Astrocyte (in vitro differentiated cells and primary cell): ENCODE measurements at regions not wholly inside any gene's neighbourhood (a gene's known extent, or its start where the extent isn't known, plus 50 kb on each side); places are given as distances from the start of the nearest gene placed in this dataset.
"Not testable (repeated sequence)": the region's sequence is repeated elsewhere in the genome, so short reads cannot be mapped to it uniquely, and the experiment has no call there.

Source experiments
- DNase-seq: peaks from one replicate; pipeline ENCODE4 v3.0.0-alpha.2; 2010; ENCODE audit warnings: low read depth
- FAIRE-seq: peaks from 2 replicates; lab custom pipeline; 2011; peaks lifted over from hg19 to GRCh38; lab: Jason Lieb, UNC
- H2AFZ ChIP-seq: 2 replicates; pipeline ENCODE4 v1.6.0; 2012; ENCODE audit warnings: low read depth, low read length, inconsistent platforms
- H3K27ac ChIP-seq: 2 replicates; pipeline ENCODE4 v1.5.1; 2011; ENCODE audit warnings: low read depth, low read length, inconsistent platforms
- H3K27me3 ChIP-seq: 2 replicates; pipeline ENCODE4 v1.6.0; 2011; ENCODE audit warnings: low read length, inconsistent platforms; ENCODE audit not compliant: insufficient read depth
- H3K36me3 ChIP-seq: 2 replicates; pipeline ENCODE4 v1.5.1; 2011; ENCODE audit warnings: low read length, inconsistent platforms; ENCODE audit not compliant: insufficient read depth
- H3K4me1 ChIP-seq: 2 replicates; pipeline ENCODE4 v1.5.1; 2011; ENCODE audit warnings: low read length, inconsistent platforms; ENCODE audit not compliant: insufficient read depth
- H3K4me2 ChIP-seq: 2 replicates; pipeline ENCODE4 v1.6.0; 2012; ENCODE audit warnings: low read length, inconsistent platforms
- H3K4me3 ChIP-seq: 2 replicates; pipeline ENCODE4 v1.5.1; 2011; ENCODE audit warnings: low read depth, mild to moderate bottlenecking, low read length, inconsistent platforms; ENCODE audit not compliant: insufficient read depth
- H3K79me2 ChIP-seq: 2 replicates; pipeline ENCODE4 v1.6.0; 2012; ENCODE audit warnings: mild to moderate bottlenecking, low read length, inconsistent platforms; ENCODE audit not compliant: insufficient read depth
- H3K9ac ChIP-seq: 2 replicates; pipeline ENCODE4 v1.6.0; 2012; ENCODE audit warnings: mild to moderate bottlenecking, low read length, inconsistent platforms
- H3K9me3 ChIP-seq: 2 replicates; pipeline ENCODE4 v1.5.1; 2012; ENCODE audit warnings: low read depth, mild to moderate bottlenecking, low read length, inconsistent platforms; ENCODE audit not compliant: insufficient read depth
- H4K20me1 ChIP-seq: 2 replicates; pipeline ENCODE4 v1.6.0; 2012; ENCODE audit warnings: low read length, inconsistent platforms; ENCODE audit not compliant: insufficient read depth
- H3K27ac Mint-ChIP-seq: one replicate; pipeline ENCODE4 v1.8.0; 2021; ENCODE audit warnings: mild to moderate bottlenecking, mixed read lengths; ENCODE audit not compliant: unreplicated experiment
- H3K27me3 Mint-ChIP-seq: one replicate; pipeline ENCODE4 v1.8.0; 2021; ENCODE audit warnings: low read depth, mixed read lengths; ENCODE audit not compliant: unreplicated experiment
- H3K36me3 Mint-ChIP-seq: one replicate; pipeline ENCODE4 v1.8.0; 2021; ENCODE audit warnings: low read depth, mixed read lengths; ENCODE audit not compliant: unreplicated experiment
- H3K4me1 Mint-ChIP-seq: one replicate; pipeline ENCODE4 v1.8.0; 2021; ENCODE audit warnings: low read depth, mixed read lengths; ENCODE audit not compliant: unreplicated experiment
- H3K4me3 Mint-ChIP-seq: one replicate; pipeline ENCODE4 v1.8.0; 2021; ENCODE audit warnings: mild to moderate bottlenecking, moderate library complexity, mixed read lengths; ENCODE audit not compliant: unreplicated experiment
- H3K9me3 Mint-ChIP-seq: one replicate; pipeline ENCODE4 v1.8.0; 2021; ENCODE audit warnings: mild to moderate bottlenecking, mixed read lengths; ENCODE audit not compliant: unreplicated experiment
- EZH2 ChIP-seq: IDR thresholded peaks from 2 replicates; pipeline ENCODE4 v1.6.1; 2012; ENCODE audit warnings: mild to moderate bottlenecking, low read length, inconsistent platforms; ENCODE audit not compliant: insufficient read depth
- TF ChIP-seq, protein P1 (sequence below): IDR thresholded peaks from 2 replicates; pipeline ENCODE4 v1.5.1; 2011; ENCODE audit warnings: low read depth, mild to moderate bottlenecking, inconsistent platforms, low read length, moderate library complexity; ENCODE audit not compliant: insufficient read depth

DNA sequence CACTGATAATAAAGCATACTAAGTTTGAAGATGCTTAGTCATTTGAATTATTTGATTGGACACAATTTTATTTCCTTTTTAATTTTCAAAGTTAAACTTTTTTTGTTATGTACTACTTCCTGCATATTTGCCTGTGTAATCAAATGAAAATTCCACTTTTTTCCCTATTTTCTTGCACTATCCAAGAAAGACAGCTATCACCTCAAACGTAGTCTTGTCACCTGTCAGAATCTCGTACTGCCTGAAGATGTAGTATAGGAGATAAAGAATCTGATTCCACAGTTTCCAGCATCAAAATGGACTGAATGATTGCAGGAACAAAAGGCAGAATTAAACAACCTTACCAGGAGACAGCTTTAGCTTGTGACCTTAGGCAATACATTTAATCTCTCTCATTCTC lies 818.8 kb downstream of the MAT2B start:
- H3K9ac ChIP-seq = no peak overlapping the region
- no peaks in the 10 kb centered on the region for H3K27me3 ChIP-seq
- no peak for FAIRE-seq
- Mint-ChIP-seq H3K36me3 (peaks cover 2% of the 10 kb centered on the region), H3K4me1 (no peaks in the 10 kb centered on the region), H3K9me3 (peaks cover 19% of the 10 kb centered on the region), H3K4me3 (no peak overlapping the region), H3K27me3 (no peaks in the 10 kb centered on the region), H3K27ac (no peak overlapping the region)
- no peak for DNase-seq
- TF ChIP-seq, protein P1, sequence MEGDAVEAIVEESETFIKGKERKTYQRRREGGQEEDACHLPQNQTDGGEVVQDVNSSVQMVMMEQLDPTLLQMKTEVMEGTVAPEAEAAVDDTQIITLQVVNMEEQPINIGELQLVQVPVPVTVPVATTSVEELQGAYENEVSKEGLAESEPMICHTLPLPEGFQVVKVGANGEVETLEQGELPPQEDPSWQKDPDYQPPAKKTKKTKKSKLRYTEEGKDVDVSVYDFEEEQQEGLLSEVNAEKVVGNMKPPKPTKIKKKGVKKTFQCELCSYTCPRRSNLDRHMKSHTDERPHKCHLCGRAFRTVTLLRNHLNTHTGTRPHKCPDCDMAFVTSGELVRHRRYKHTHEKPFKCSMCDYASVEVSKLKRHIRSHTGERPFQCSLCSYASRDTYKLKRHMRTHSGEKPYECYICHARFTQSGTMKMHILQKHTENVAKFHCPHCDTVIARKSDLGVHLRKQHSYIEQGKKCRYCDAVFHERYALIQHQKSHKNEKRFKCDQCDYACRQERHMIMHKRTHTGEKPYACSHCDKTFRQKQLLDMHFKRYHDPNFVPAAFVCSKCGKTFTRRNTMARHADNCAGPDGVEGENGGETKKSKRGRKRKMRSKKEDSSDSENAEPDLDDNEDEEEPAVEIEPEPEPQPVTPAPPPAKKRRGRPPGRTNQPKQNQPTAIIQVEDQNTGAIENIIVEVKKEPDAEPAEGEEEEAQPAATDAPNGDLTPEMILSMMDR = no peak
- TF ChIP-seq EZH2 = no peak
- no peaks in the 10 kb centered on the region for H4K20me1 ChIP-seq
- no peaks in the 10 kb centered on the region for H3K4me1 ChIP-seq
- H3K27ac ChIP-seq = no peak overlapping the region
- no peak overlapping the region for H3K4me3 ChIP-seq
- H2AFZ ChIP-seq = no peak overlapping the region
- no peaks in the 10 kb centered on the region for H3K36me3 ChIP-seq
- no peaks in the 10 kb centered on the region for H3K79me2 ChIP-seq
- no peak overlapping the region for H3K4me2 ChIP-seq
- no peaks in the 10 kb centered on the region for H3K9me3 ChIP-seq

DNA sequence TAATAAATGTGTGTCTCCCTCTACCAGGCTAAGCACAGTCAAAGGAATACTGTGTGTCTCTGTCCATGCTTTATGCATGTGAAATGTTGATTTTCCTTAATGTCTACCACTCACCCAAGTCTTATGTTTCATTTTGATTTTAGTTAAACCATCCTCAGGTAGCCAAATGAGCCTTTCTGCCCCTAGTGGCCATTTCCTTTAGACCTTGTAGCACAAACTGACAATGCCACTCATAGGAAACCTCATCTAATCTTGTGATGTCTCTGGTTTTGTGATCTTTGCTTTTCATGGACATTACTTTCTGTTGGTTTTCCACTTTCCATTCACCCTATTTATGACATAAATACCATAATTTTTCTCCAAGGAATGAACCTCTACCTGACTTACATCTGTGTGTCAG lies 820.8 kb downstream of the MAT2B start:
- Histone ChIP-seq H3K4me1 (no peaks in the 10 kb centered on the region), H3K79me2 (no peaks in the 10 kb centered on the region), H2AFZ (no peak overlapping the region), H3K4me2 (no peak overlapping the region), H3K36me3 (no peaks in the 10 kb centered on the region), H3K27me3 (no peaks in the 10 kb centered on the region), H3K27ac (no peak overlapping the region), H3K4me3 (no peak overlapping the region), H4K20me1 (no peaks in the 10 kb centered on the region), H3K9me3 (no peaks in the 10 kb centered on the region), H3K9ac (no peak overlapping the region)
- no peak for DNase-seq
- Mint-ChIP-seq H3K27me3 (no peaks in the 10 kb centered on the region), H3K4me3 (no peak overlapping the region), H3K9me3 (peaks cover 19% of the 10 kb centered on the region), H3K36me3 (peaks cover 2% of the 10 kb centered on the region), H3K27ac (no peak overlapping the region), H3K4me1 (no peaks in the 10 kb centered on the region)
- no peak for TF ChIP-seq EZH2
- TF ChIP-seq, protein P1 = peak; percentile 20
- no peak for FAIRE-seq

GRCh38 chr5:164327166-164327565 lies 821.7 kb downstream of the MAT2B start:
- peaks cover 19% of the 10 kb centered on the region for H3K9me3 Mint-ChIP-seq
- not testable (repeated sequence) for H3K27ac ChIP-seq, H3K9me3 ChIP-seq, FAIRE-seq, H3K36me3 ChIP-seq, H3K4me1 Mint-ChIP-seq, H3K4me1 ChIP-seq, DNase-seq, H3K27me3 ChIP-seq, H3K4me3 Mint-ChIP-seq, H3K36me3 Mint-ChIP-seq, H3K4me3 ChIP-seq, H3K27ac Mint-ChIP-seq, H3K9ac ChIP-seq, H4K20me1 ChIP-seq, H2AFZ ChIP-seq, H3K27me3 Mint-ChIP-seq, H3K4me2 ChIP-seq, H3K79me2 ChIP-seq
